AG09319 (cell line): ENCODE measurements at regions not wholly inside any gene's neighbourhood (a gene's known extent, or its start where the extent isn't known, plus 50 kb on each side); places are given as distances from the start of the nearest gene placed in this dataset.

Experiments used
- DNase-seq: peaks from one replicate; pipeline ENCODE4 v3.0.0-alpha.2; 2010; ENCODE audit warnings: low read depth; ENCODE audit errors: extremely low read depth
- TF ChIP-seq, protein P1 (sequence below): IDR thresholded peaks from 2 replicates; pipeline ENCODE4 v1.5.1; 2011; ENCODE audit warnings: low read depth, mild to moderate bottlenecking, inconsistent platforms, low read length, moderate library complexity

DNA sequence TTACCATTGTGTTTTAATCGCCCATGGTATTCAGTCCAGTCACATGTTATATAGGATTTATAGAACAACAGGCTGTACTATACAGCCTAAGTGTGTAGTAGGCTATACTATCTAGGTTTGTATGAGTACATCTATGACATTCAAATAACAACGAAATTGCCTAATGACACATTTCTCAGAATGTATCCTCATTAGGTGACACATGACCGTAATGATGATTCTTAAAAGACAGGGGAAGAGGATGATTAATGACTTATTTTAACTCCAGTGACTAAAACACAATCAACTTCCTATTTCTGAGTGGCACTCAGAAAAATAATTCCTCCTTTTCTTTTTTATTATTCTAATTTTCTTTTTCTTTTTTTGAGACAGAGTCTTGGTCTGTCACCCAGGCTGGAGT lies 63.0 kb upstream of the ACSL3 start:
- no peak for DNase-seq
- TF ChIP-seq, protein P1, sequence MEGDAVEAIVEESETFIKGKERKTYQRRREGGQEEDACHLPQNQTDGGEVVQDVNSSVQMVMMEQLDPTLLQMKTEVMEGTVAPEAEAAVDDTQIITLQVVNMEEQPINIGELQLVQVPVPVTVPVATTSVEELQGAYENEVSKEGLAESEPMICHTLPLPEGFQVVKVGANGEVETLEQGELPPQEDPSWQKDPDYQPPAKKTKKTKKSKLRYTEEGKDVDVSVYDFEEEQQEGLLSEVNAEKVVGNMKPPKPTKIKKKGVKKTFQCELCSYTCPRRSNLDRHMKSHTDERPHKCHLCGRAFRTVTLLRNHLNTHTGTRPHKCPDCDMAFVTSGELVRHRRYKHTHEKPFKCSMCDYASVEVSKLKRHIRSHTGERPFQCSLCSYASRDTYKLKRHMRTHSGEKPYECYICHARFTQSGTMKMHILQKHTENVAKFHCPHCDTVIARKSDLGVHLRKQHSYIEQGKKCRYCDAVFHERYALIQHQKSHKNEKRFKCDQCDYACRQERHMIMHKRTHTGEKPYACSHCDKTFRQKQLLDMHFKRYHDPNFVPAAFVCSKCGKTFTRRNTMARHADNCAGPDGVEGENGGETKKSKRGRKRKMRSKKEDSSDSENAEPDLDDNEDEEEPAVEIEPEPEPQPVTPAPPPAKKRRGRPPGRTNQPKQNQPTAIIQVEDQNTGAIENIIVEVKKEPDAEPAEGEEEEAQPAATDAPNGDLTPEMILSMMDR, result no peak

DNA sequence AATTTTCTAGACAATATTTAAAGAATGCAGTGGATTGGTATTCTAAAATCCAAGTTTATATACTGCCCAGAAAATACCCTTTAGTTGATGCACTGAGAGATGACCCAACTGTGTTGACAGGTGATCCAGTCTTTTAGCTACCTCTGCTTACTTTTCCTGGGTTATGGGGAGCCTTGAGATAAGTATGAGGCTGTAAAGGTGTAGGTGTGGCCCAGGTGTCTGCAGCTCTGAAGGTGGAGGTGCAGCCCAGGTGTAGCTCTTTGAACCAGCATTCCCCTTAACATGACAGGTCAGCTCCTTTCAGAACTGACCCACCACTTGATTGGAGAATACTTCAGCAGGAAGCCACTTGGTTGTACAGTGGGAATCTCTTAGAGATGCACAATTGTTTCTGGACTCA lies 62.3 kb upstream of the ACSL3 start:
- DNase-seq, result no peak
- TF ChIP-seq, protein P1, result no peak

DNA sequence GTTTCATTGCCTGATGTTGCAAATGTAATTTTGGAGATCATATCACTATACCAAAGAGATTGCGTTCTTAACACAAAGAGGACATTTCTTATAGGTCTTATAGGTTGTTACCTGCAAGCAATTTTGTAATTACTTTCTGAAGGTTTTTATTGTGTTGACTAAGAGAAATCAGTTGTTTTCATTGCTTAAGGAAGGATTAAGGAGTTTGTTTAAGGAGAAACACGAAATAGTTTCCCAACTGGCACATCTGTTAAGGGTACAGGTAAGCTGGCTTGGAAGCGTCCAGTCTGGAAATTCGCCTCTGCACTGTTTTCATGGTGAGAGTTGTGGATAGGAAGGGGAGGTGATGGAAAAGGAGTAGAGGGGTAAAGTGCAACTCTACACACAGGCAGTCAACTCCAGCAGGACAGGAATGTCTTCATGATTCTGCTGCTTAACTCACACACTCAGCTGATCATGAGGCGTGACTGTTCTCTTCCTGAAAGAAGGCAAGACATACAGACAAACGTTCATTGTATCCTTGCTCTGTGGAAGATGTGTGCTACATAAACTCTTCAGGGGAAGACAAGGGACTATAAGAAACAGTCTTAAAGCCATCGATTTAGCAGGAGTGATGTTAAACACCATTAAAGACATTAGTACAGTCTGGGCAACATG lies 61.4 kb upstream of the ACSL3 start:
- TF ChIP-seq, protein P1, result no peak
- no peak for DNase-seq

DNA sequence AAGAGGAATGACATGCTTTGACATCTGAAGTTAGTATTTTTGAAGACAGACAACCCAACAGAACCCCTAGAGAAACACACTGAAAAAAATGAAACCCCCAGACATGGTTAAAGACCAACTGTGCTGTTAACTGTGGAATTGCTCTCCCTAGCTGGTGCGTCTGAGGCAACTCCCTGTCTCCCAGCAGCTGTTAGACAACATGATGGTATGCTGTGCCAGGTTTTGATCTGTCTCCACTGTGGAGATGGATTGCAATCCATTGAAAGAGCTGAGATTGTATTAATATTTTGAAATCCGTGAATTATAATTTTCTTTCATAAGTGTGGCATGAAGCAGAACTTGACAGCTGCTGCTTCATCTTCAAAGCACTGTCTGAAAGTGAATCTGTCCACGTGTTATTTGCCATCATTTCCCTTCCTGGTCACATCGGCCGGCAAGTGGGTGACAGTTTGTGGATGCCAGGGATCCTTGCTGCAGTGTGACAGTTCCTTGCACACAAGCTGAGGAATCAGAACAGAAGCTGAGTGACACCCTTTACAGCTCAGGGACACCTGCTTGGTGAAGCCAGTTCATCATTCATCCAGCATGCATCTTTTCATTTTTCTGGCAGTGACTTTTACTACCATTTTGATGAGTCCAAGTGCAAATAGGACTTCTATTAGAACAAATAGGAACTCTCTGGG lies 58.2 kb upstream of the ACSL3 start:
- TF ChIP-seq, protein P1, result no peak
- DNase-seq, result no peak

DNA sequence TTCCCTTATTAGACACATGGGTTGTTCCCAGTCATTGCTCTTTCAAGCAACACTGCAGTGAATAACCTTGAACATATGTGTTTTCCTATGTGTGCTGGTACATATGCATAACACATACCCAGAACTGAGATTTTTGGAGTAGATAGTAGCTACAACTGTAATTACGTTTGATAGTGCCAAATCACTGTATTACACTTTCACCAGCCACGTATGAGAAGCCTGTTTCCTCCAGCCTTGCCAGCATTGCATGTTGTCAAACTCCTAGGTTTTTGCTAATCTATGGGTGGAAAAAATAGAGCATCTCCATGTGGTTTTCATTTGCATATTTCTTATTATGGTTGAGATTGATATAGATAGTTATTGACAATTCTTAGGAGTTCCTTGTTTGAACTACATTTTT lies 56.5 kb upstream of the ACSL3 start:
- DNase-seq, result no peak

DNA sequence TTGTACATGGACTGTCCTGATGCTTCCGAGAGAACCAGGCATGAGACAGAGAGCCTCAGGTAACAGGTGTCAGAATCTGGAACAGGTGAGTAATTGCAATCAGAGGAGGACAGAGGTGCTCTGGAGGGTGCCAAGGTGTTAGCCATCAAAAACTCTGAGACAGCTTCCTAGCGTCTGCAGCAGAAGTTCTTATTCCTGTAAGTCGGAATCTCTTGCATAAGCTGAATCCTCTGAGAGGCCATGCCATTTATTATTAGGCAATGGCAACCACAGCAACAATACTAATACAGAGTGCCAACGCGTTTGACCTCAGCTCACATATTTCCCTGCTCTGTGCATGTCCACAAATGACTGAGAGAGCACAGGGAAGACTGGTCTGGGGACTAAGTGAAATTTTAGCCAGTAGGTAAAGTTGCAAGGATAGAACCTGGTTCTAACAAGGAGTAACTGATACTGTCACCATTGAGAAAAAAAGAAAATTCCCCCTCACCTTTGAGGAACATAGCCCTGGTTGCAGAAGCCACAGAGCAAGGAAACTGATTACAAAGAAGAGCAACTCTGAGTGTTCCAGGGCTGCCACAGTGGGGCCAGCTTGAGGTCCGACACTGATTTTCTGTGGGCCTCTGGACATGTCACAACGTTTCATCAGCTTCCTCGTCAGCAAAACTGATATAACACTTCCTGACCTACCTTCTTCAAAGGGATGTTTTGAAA lies 55.1 kb upstream of the ACSL3 start:
- DNase-seq, result no peak
- TF ChIP-seq, protein P1, result no peak

More for the DNA sequence above, 56.5 kb upstream of the ACSL3 start:
- TF ChIP-seq, protein P1, result no peak

DNA sequence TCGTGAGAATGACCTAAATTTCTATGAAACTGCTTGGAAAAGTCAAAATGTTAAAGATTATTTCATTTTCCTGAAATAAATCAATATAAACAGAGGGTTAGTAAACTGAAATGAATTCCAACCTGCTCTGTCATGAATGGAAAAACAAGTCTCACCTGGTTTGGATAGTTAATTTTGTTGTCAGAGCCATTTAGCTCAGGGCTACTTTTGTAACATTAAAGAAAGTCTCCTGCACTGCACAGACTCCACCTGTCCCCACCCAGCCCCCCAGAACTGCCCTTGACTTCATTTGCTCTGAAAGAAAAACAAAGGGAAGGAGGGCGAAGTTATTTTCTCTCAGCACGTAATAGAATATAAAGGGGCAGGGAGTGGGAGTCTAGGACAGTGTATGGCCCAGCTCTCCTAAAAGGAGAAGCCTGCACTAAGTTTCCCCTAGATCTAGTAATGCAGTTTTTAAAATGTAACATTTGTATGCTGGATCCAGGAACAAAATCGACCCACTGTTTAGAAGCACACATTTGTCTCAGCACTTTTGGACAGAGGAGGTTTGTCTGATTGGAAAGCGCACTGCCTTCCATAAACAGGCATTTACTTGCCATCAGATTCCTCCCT lies 54.2 kb upstream of the ACSL3 start:
- DNase-seq, result no peak
- TF ChIP-seq, protein P1, result no peak
